Caco-2 (cell line): ENCODE measurements at regions not wholly inside any gene's neighbourhood (a gene's known extent, or its start where the extent isn't known, plus 50 kb on each side); places are given as distances from the start of the nearest gene placed in this dataset.

Experiments
- BruUV-seq: library from RNA; stranded (reverse); fragments of 400-500 nt; replicated peaks from 2 replicates; lab custom pipeline; 2021; lab: Mats Ljungman, UMichigan
- CTCF ChIA-PET: fragments of 300-600 bp; sonication (Branson Sonifier 250); formaldehyde crosslinking; loops from one replicate; lab custom pipeline; 2022; ENCODE audit warnings: antibody characterized with exemption; lab: Charles Lee
- POLR2A ChIA-PET: fragments of 300-600 bp; sonication (Branson Sonifier 250); formaldehyde crosslinking; loops from one replicate; lab custom pipeline; 2022; ENCODE audit warnings: antibody characterized with exemption; lab: Charles Lee
- DNase-seq, 2 experiments: peaks; one replicate each; pipeline versions ENCODE4 v3.0.0 to v3.0.0-alpha.2; 2020 to 2022
- H3K27me3 ChIP-seq: replicated peaks from 2 replicates; pipeline ENCODE4 v1.6.0; 2011; ENCODE audit warnings: low read length; ENCODE audit not compliant: control insufficient read depth, insufficient read depth
- H3K36me3 ChIP-seq: 2 replicates; pipeline ENCODE4 v1.5.1; 2011; ENCODE audit warnings: low read length; ENCODE audit not compliant: control insufficient read depth, insufficient read depth
- H3K4me1 ChIP-seq: fragments of 250-450 bp; sonication (Bioruptor Pico); 2 replicates; pipeline ENCODE4 v1.5.1; 2020; ENCODE audit warnings: mild to moderate bottlenecking
- H3K4me3 ChIP-seq: 2 replicates; pipeline ENCODE4 v1.5.1; 2011; ENCODE audit warnings: low read depth, mild to moderate bottlenecking, control low read depth, low read length
- H3K9me3 ChIP-seq: fragments of 250-450 bp; sonication (Bioruptor Pico); 2 replicates; pipeline ENCODE4 v1.5.1; 2020; ENCODE audit warnings: mild to moderate bottlenecking, moderate library complexity
- H3K27ac Mint-ChIP-seq: one replicate; pipeline ENCODE4 v1.8.0; 2022; ENCODE audit warnings: mixed read lengths; ENCODE audit not compliant: unreplicated experiment
- H3K27me3 Mint-ChIP-seq: one replicate; pipeline ENCODE4 v1.8.0; 2022; ENCODE audit warnings: mixed read lengths; ENCODE audit not compliant: insufficient read depth, unreplicated experiment
- H3K36me3 Mint-ChIP-seq: one replicate; pipeline ENCODE4 v1.8.0; 2022; ENCODE audit warnings: mild to moderate bottlenecking, mixed read lengths; ENCODE audit not compliant: insufficient read depth, unreplicated experiment
- H3K4me1 Mint-ChIP-seq: one replicate; pipeline ENCODE4 v1.8.0; 2022; ENCODE audit warnings: low read depth, mixed read lengths; ENCODE audit not compliant: unreplicated experiment
- H3K4me3 Mint-ChIP-seq: one replicate; pipeline ENCODE4 v1.8.0; 2022; ENCODE audit warnings: mild to moderate bottlenecking, moderate library complexity, mixed read lengths; ENCODE audit not compliant: unreplicated experiment
- H3K9me3 Mint-ChIP-seq: one replicate; pipeline ENCODE4 v1.8.0; 2022; ENCODE audit warnings: mixed read lengths; ENCODE audit not compliant: unreplicated experiment
- CTCF ChIP-seq, 2 experiments: fragments of 200-600 bp in 1 of 2; IDR thresholded peaks; 1 replicate in 1 of 2; 2 replicates in 1 of 2; pipeline versions ENCODE4 v1.5.1 to v1.8.0; 2011 to 2022; ENCODE audit warnings: antibody characterized with exemption in 1 of 2, control low read depth in 1 of 2, inconsistent platforms in 1 of 2, low read depth in 1 of 2, low read length in 1 of 2, mild to moderate bottlenecking in 1 of 2, moderate library complexity in 1 of 2; ENCODE audit not compliant: insufficient read depth in 1 of 2, severe bottlenecking in 1 of 2, unreplicated experiment in 1 of 2
- intact Hi-C: fragments of 100-400 bp; cut with micrococcal nuclease; formaldehyde crosslinking; loops from one replicate; pipeline ENCODE4 v1.10.0; 2022; ENCODE audit not compliant: unreplicated experiment

- TF ChIP-seq CTCF (IDR thresholded peaks at IDR 0.05; ENCODE audit: insufficient read depth in 1 of 2, low read depth in 1 of 2, low read length in 1 of 2, severe bottlenecking in 1 of 2, unreplicated experiment in 1 of 2), result no peak
- no peaks in the 10 kb centered on the region for H3K9me3 Mint-ChIP-seq
- no TSS peak for BruUV-seq
- no peaks in the 10 kb centered on the region for H3K36me3 Mint-ChIP-seq
- POLR2A ChIA-PET, result interaction anchor here (0.7 kb wide), 1 partner anchor 12 kb away, joined by 3 read pairs; no protein-coding TSS in a partner anchor
- no peak overlapping the region for H3K27ac Mint-ChIP-seq
- H3K4me1 Mint-ChIP-seq, result peaks cover 31% of the 10 kb centered on the region
- peaks cover 30% of the 10 kb centered on the region for H3K4me1 ChIP-seq
- no peaks in the 10 kb centered on the region for H3K27me3 Mint-ChIP-seq
- H3K9me3 ChIP-seq, result no peaks in the 10 kb centered on the region
- intact Hi-C loops, result no loop called here
- H3K36me3 ChIP-seq, result no peaks in the 10 kb centered on the region
- no peaks in the 10 kb centered on the region for H3K27me3 ChIP-seq
- no peak overlapping the region for H3K4me3 ChIP-seq
- CTCF ChIA-PET, result interaction anchor here (1.4 kb wide), 1 partner anchor 26 kb away, joined by 3 read pairs; no protein-coding TSS in a partner anchor
- DNase-seq, result no peak
- H3K4me3 Mint-ChIP-seq, result no peak overlapping the region
Observed at GRCh38 chr20:50434321-50434652, 75.9 kb upstream of the PTPN1 start.

GRCh38 chr20:50434653-50435396 is 75.4 kb upstream of the PTPN1 start:
- no peaks in the 10 kb centered on the region for H3K27me3 Mint-ChIP-seq
- no peaks in the 10 kb centered on the region for H3K36me3 Mint-ChIP-seq
- H3K36me3 ChIP-seq, result no peaks in the 10 kb centered on the region
- CTCF ChIA-PET, result interaction anchor here (1.4 kb wide), 1 partner anchor 25 kb away, joined by 3 read pairs; no protein-coding TSS in a partner anchor
- no peaks in the 10 kb centered on the region for H3K9me3 Mint-ChIP-seq
- no peak overlapping the region for H3K4me3 Mint-ChIP-seq
- POLR2A ChIA-PET, result interaction anchor here (0.6 to 0.7 kb wide), 3 partner anchors 13 to 92 kb away, joined by 3 to 4 read pairs (median 3); no protein-coding TSS in a partner anchor
- no peaks in the 10 kb centered on the region for H3K27me3 ChIP-seq
- no peak overlapping the region for H3K4me3 ChIP-seq
- no peak for TF ChIP-seq CTCF (IDR thresholded peaks at IDR 0.05; ENCODE audit: insufficient read depth in 1 of 2, low read depth in 1 of 2, low read length in 1 of 2, severe bottlenecking in 1 of 2, unreplicated experiment in 1 of 2)
- BruUV-seq, result no TSS peak
- no peak overlapping the region for H3K27ac Mint-ChIP-seq
- H3K9me3 ChIP-seq, result no peaks in the 10 kb centered on the region
- intact Hi-C loops, result no loop called here
- H3K4me1 Mint-ChIP-seq, result peaks cover 31% of the 10 kb centered on the region
- peak; percentile 68 to 69 for DNase-seq
- peaks cover 34% of the 10 kb centered on the region for H3K4me1 ChIP-seq

GRCh38 chr20:50435397-50436051 is 74.7 kb upstream of the PTPN1 start:
- H3K9me3 ChIP-seq, result no peaks in the 10 kb centered on the region
- BruUV-seq, result no TSS peak
- ChIA-PET CTCF (interaction anchor here (1.4 kb wide), 1 partner anchor 25 kb away, joined by 3 read pairs; no protein-coding TSS in a partner anchor), POLR2A (interaction anchor here (0.6 kb wide), 1 partner anchor 18 kb away, joined by 3 read pairs; no protein-coding TSS in a partner anchor)
- Mint-ChIP-seq H3K4me1 (peaks cover 33% of the 10 kb centered on the region), H3K4me3 (no peak overlapping the region), H3K9me3 (no peaks in the 10 kb centered on the region), H3K36me3 (no peaks in the 10 kb centered on the region), H3K27me3 (no peaks in the 10 kb centered on the region), H3K27ac (no peak overlapping the region)
- TF ChIP-seq CTCF (IDR thresholded peaks at IDR 0.05; ENCODE audit: insufficient read depth in 1 of 2, low read depth in 1 of 2, low read length in 1 of 2, severe bottlenecking in 1 of 2, unreplicated experiment in 1 of 2), result no peak
- H3K27me3 ChIP-seq, result no peaks in the 10 kb centered on the region
- intact Hi-C loops, result no loop called here
- no peak overlapping the region for H3K4me3 ChIP-seq
- H3K36me3 ChIP-seq, result no peaks in the 10 kb centered on the region
- peaks cover 41% of the 10 kb centered on the region for H3K4me1 ChIP-seq
- DNase-seq, result no peak
